HG02973 (cell line): ENCODE measurements at regions not wholly inside any gene's neighbourhood (a gene's known extent, or its start where the extent isn't known, plus 50 kb on each side); places are given as distances from the start of the nearest gene placed in this dataset.

Experiments used
- ATAC-seq: cut with Tn5 transposase; IDR thresholded peaks from one replicate; pipeline ENCODE4 v1.9.1; 2021; ENCODE audit warnings: moderate library complexity; ENCODE audit not compliant: unreplicated experiment

DNA sequence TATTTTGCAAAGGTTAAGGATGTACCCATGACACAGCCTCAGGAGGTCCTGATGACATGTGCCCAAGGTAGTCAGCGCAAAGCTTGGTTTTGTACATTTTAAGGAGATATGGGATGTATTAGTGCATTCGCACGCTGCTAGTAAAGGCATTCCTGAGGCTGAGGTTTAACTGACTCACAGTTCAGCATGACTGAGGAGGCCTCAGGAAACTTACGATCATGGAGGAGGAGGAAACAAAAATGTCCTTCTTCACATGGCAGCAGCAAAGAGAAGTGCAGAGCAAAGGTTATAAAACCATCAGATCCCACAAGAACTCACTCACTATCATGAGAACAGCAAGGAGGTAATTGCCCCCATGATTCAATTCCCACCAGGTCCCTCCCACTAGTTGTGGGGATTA, 1017.4 kb downstream of the EFNB2 start:
- ATAC-seq: no peak

DNA sequence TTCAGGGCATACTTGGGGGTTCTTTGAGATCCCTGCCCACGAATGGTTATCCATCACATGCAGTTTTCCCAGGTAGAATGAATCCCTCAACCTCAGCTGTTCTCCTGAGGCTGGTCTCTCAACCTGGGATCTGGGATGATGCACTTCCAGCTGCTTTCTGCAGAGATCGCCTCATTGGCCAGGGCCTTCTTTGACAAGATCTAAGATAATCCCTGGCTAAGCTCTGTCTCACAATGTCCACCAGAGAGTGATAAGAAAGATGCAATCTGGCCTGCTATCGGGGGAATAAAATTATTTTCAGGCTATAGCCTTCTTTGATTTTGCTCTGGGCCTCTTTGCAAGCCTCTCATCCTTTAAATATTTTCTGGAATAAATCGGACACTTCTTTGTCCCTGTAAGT, 1021.1 kb downstream of the EFNB2 start:
- no peak for ATAC-seq

DNA sequence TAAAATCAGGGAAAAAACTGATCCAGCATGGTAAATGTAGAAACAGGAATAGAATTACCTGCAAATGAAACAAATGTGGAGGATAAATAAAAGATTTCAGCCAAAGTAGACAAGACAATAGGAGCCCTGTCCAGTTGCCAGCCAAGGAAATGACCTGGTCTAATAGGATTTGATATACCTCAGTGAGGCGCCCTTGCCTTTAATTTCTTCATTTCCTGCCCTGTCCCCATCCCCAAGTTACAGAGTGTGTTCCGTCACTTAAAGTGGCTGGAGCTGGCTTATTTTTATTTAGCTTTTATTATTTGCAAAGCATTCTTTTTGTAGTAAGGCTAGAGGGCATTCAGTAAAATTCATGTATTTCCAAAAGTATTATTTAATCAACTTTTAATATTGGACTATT, 1022.0 kb downstream of the EFNB2 start:
- no peak for ATAC-seq

DNA sequence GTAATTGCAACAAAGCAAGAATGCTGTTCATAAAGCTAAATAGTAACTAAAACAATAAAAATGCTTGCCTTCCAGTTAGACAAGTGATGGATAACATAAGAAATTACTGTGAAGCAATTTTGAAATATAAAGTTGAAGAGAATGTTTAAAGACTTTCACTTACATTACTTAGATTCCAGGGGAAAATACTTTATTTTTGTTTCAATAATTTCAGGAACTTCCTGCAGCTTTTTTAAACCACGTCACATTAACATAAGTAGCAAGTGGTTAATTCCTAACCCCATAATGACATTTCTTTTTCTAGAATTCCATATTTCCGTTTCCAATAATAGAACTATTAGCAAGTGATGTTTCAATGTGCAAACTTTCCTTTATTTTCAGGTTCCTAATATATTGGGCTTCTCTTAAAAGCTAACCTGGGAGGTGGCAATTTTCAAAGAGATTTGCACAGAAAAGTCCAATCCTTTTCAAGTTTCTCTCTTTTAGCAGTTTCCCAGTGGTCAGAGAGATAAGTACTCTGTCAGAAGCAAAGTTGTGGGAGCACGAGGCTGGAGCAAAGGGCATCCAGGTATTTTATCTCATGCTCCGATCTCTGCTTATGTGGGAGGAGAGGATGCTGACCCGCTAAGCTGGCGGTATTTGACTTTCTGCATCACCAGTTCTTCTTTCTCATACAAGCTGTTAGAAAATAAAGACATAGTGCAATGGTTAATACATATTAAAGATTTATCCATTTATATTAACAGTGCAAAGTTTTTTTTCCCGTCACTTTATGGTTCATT, 1025.3 kb downstream of the EFNB2 start:
- ATAC-seq: no peak

GRCh38 chr13:105506463-105506862, 1029.0 kb downstream of the EFNB2 start:
- ATAC-seq: no peak

DNA sequence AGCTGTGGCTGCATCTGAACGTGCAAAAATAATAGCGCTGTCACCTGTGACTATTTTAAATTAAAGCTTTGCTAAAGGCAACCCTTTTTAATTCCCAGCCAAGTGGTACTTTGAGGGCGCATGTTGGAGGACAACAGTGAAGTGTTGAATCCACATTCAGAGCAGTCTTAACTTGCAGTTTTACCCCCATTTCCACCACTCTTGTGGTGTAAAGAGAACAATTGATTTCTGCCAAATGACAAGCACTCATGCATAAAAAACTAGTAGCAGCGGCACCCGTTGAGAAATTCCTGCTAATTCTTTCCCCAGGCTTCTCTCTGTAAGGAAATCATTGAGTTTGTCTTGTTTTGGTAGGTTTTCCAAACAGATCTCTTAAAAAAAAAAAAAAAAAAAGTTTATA, 1033.3 kb downstream of the EFNB2 start:
- ATAC-seq: no peak

- ATAC-seq: no peak
Observed at GRCh38 chr13:105497597-105497996, 1037.9 kb downstream of the EFNB2 start.

- no peak for ATAC-seq
Observed at GRCh38 chr13:105492216-105492615, 1043.2 kb downstream of the EFNB2 start.

DNA sequence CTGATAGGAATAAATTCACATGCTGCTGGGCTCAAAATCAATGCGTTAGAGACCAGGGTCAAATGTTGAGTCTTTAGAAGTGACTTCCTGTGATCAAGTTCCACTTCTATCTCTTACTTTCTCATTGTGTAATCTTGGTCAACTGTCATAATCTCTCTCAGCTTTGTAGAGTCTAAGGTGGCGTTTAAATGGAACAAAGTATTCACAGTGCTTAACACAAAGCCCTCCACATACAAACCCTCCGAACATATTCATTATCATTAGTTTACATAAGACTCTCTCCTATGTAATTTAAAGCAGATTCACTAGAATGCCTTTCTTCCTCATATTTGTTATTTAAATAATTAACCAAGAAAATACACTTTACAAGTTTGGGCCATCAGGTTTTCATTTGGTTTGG, 1044.1 kb downstream of the EFNB2 start:
- no peak for ATAC-seq

DNA sequence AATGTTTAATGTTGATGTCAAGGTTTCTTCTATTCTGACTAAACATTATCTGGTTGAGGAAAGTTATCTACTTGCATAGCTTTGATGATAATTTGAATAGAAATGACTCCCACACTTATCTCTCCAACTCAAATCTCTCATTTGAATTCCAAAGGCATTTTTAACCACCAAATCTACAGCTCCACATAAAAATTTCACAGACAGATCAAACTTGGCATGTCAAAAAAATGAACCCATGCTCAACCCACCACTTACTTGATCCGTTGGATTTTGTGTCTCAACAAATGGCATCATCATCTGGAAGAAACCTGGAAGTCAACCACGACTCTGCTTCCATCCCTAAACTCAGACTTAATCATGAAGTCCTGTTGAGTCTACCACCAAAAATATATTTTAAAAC, 1050.4 kb downstream of the EFNB2 start:
- ATAC-seq: no peak

GRCh38 chr13:105474983-105475610, 1060.4 kb downstream of the EFNB2 start:
- no peak for ATAC-seq

GRCh38 chr13:105471673-105472072, 1063.8 kb downstream of the EFNB2 start:
- no peak for ATAC-seq

GRCh38 chr13:105466376-105466775, 1069.1 kb downstream of the EFNB2 start:
- ATAC-seq: no peak

GRCh38 chr13:105465745-105466144, 1069.7 kb downstream of the EFNB2 start, which contains the start of gene DAOA:
DAOA (plus strand) TSS chr13:105466045.
- no peak for ATAC-seq

GRCh38 chr13:105465251-105465650, 1070.2 kb downstream of the EFNB2 start:
- no peak for ATAC-seq

- no peak for ATAC-seq
Observed at GRCh38 chr13:105464249-105464648, 1071.2 kb downstream of the EFNB2 start.

- no peak for ATAC-seq
Observed at GRCh38 chr13:105463011-105463501, 1072.4 kb downstream of the EFNB2 start.

DNA sequence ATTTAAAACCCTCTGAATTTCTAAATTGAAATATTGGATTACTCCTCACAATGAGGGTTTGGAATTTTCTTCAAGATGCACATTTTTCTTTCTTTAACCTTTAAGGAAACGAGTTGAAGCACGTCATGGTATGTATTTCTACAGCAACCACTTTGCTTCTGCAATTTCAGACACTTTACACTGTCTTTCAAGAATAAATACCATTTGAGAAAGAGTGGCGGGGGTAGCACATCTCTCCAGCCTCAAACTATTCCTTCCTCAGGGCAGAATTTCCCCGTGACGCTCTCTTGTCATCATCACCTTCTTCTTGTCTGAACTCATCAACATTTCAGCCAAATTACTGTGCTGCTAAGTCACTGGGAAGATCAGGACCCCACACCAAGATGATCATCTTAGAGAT, 1073.4 kb downstream of the EFNB2 start:
- no peak for ATAC-seq

DNA sequence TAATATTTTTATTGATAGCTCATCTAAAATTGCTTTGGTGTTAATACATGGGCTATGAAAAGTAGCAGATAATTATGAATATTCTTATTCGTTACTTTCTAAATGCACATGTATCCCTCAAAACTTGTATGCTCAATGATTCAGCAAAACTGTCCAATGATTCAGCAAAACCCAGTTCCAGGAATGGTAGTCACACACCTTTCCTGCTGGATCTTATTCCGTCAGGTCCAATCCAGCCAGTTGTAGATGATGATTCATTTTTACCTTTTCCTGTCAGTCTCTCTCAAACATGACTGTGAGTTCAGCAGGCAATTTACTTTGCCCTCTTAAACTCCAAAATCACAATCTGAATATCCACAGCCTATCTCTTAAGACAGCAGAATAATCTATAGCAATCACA, 1082.6 kb downstream of the EFNB2 start:
- no peak for ATAC-seq

DNA sequence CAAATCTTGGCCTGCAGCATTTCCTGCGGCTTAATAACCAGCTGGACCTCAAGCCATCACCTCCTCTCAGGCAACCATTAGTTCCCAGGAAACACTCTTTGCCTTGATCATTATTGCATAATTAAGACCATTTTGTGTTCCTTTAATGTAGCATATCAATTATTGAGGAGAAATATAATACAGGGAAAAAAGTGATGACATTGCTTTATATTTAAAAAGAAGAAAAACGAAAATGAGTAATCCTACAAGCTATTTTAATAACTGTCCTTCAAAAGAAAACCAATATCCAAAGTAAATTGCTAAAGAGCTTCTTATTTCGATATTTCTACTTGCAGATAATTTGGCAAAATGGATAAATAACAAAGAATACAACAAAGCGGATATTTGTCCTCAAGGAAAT, 1084.7 kb downstream of the EFNB2 start:
- no peak for ATAC-seq

GRCh38 chr13:105448811-105449210, 1086.7 kb downstream of the EFNB2 start:
- ATAC-seq: no peak

DNA sequence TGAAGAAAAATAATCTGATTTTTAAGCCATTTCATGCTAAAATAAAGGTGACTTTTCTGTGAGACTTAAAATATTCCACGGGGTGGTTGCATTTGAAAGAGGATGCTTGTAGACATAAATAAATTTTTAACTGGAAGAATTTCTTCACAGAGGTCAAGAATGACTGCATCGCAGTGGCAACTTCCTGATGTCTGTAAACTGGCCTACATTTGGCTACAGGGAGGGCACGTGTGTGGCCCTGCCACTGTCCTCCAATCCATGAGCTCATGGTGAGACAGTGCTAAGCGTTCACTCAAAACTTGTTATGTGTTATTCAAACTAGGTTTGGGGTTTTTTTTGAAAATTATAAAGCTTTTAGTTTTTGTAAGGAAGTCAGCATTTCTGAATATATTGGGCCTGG, 1089.3 kb downstream of the EFNB2 start:
- ATAC-seq: no peak
